GM12864 (cell line): ENCODE measurements at regions not wholly inside any gene's neighbourhood (a gene's known extent, or its start where the extent isn't known, plus 50 kb on each side); places are given as distances from the start of the nearest gene placed in this dataset.

ENCODE experiments used
- DNase-seq: peaks from one replicate; pipeline ENCODE4 v3.0.0-alpha.2; 2011; ENCODE audit warnings: low read depth
- H3K4me3 ChIP-seq: 2 replicates; pipeline ENCODE4 v1.5.1; 2011; ENCODE audit warnings: mild to moderate bottlenecking, low read depth, low read length, control low read depth
- CTCF ChIP-seq: IDR thresholded peaks from 2 replicates; pipeline ENCODE4 v1.5.1; 2011; ENCODE audit warnings: low read depth, mild to moderate bottlenecking, moderate library complexity, low read length, control low read depth, inconsistent platforms; ENCODE audit errors: missing control alignments

- H3K4me3 ChIP-seq = no peak overlapping the region
- no peak for TF ChIP-seq CTCF
- DNase-seq = no peak
Measured at GRCh38 chr7:131190581-131190980, 137.1 kb upstream of the MKLN1 start.

- no peak overlapping the region for H3K4me3 ChIP-seq
- no peak for TF ChIP-seq CTCF
- no peak for DNase-seq
Measured at GRCh38 chr7:131194070-131194865, 133.4 kb upstream of the MKLN1 start.

DNA sequence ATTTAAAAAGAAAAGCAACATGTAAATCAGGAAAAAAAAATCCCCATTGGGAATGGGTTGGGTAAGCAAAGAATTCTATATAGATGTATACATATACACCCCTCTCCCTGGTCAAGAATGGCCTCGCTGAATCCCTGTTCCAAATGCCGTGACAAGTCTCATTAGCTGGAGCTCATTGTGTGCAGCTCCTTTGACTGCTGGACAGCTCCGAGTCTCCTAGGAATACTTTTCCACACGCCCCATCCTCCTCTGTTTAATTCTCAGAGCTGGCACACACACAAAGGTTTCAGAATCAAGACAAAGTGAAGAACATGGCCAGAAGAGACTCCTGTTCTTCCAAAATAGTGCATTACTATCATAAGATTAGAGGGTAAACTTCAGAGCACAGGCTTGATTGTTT is 130.9 kb upstream of the MKLN1 start:
- no peak overlapping the region for H3K4me3 ChIP-seq
- TF ChIP-seq CTCF = no peak
- DNase-seq = no peak

- no peak overlapping the region for H3K4me3 ChIP-seq
- no peak for DNase-seq
- TF ChIP-seq CTCF = no peak
Measured at GRCh38 chr7:131197920-131198615, 129.6 kb upstream of the MKLN1 start.

- no peak for DNase-seq
Measured at GRCh38 chr7:131202451-131202850, 125.2 kb upstream of the MKLN1 start.

GRCh38 chr7:131203291-131203976 is 124.2 kb upstream of the MKLN1 start:
- no peak overlapping the region for H3K4me3 ChIP-seq
- no peak for DNase-seq
- no peak for TF ChIP-seq CTCF

More at GRCh38 chr7:131202451-131202850, 125.2 kb upstream of the MKLN1 start:
- H3K4me3 ChIP-seq = no peak overlapping the region
- no peak for TF ChIP-seq CTCF
